HepG2 (cell line): ENCODE measurements at regions not wholly inside any gene's neighbourhood (a gene's known extent, or its start where the extent isn't known, plus 50 kb on each side); places are given as distances from the start of the nearest gene placed in this dataset.

Experiments
- ARID4A ChIP-seq: sonication (generic); formaldehyde crosslinking; IDR thresholded peaks from 2 replicates; pipeline ENCODE4 v1.5.0; 2020; ENCODE audit warnings: mild to moderate bottlenecking, missing genetic modification reagents, borderline replicate concordance
- CTCF ChIP-seq: sonication (generic); formaldehyde crosslinking; IDR thresholded peaks from 2 replicates; pipeline ENCODE4 v1.5.0; 2020; ENCODE audit warnings: mild to moderate bottlenecking, missing genetic modification reagents, moderate library complexity
- RAD21 ChIP-seq: fragments of 450-650 bp; formaldehyde crosslinking; IDR thresholded peaks from 2 replicates; pipeline ENCODE4 v1.5.0; 2020; ENCODE audit warnings: mild to moderate bottlenecking
- TOE1 ChIP-seq: sonication (generic); formaldehyde crosslinking; IDR thresholded peaks from 2 replicates; pipeline ENCODE4 v1.4.0; 2020; ENCODE audit warnings: mild to moderate bottlenecking, missing genetic modification reagents
- ZBTB34 ChIP-seq: sonication (generic); formaldehyde crosslinking; IDR thresholded peaks from 2 replicates; pipeline ENCODE4 v1.8.0; 2022; ENCODE audit warnings: mild to moderate bottlenecking, missing genetic modification reagents

GRCh38 chr4:175929932-175930331, 117.9 kb upstream of the GPM6A start:
- TF ChIP-seq ZBTB34 (no peak), TOE1 (CRISPR knock-in tag) (no peak), RAD21 (CRISPR knock-in tag) (no peak), CTCF (CRISPR knock-in tag) (no peak), ARID4A (no peak)
